Trophoblast cell (in vitro differentiated cells and primary cell): ENCODE measurements at regions not wholly inside any gene's neighbourhood (a gene's known extent, or its start where the extent isn't known, plus 50 kb on each side); places are given as distances from the start of the nearest gene placed in this dataset.

Experiments
- DNase-seq, 2 donors: peaks; one replicate each; pipeline ENCODE4 v3.0.0-alpha.2; 2016
- H2AFZ ChIP-seq: 2 replicates; pipeline ENCODE4 v1.6.1; 2013; ENCODE audit warnings: low read length, moderate library complexity, mild to moderate bottlenecking; ENCODE audit not compliant: insufficient read depth, poor library complexity
- H2AK5ac ChIP-seq: 2 replicates; pipeline ENCODE4 v1.6.1; 2013; ENCODE audit warnings: mild to moderate bottlenecking, low read length
- H2BK120ac ChIP-seq: 2 replicates; pipeline ENCODE4 v1.6.1; 2013; ENCODE audit warnings: low read length, mild to moderate bottlenecking, moderate library complexity; ENCODE audit not compliant: insufficient read depth, poor library complexity
- H2BK12ac ChIP-seq: 2 replicates; pipeline ENCODE4 v1.6.1; 2013; ENCODE audit warnings: mild to moderate bottlenecking, low read length, moderate library complexity
- H2BK5ac ChIP-seq: 2 replicates; pipeline ENCODE4 v1.6.1; 2013; ENCODE audit warnings: low read length, low read depth, moderate library complexity, mild to moderate bottlenecking; ENCODE audit not compliant: poor library complexity
- H3K14ac ChIP-seq: 2 replicates; pipeline ENCODE4 v1.6.1; 2013; ENCODE audit warnings: mild to moderate bottlenecking, low read length
- H3K18ac ChIP-seq: 2 replicates; pipeline ENCODE4 v1.6.1; 2013; ENCODE audit warnings: mild to moderate bottlenecking, low read length
- H3K23ac ChIP-seq: 2 replicates; pipeline ENCODE4 v1.6.1; 2013; ENCODE audit warnings: low read length
- H3K27ac ChIP-seq: 2 replicates; pipeline ENCODE4 v1.5.1; 2013; ENCODE audit warnings: low read depth, mild to moderate bottlenecking, inconsistent platforms, low read length, moderate library complexity
- H3K27me3 ChIP-seq: 2 replicates; pipeline ENCODE4 v1.6.1; 2013; ENCODE audit warnings: inconsistent platforms, mild to moderate bottlenecking, low read length, moderate library complexity; ENCODE audit not compliant: insufficient read depth
- H3K36me3 ChIP-seq, 2 experiments: 1 replicate in 1 of 2; 2 replicates in 1 of 2; pipeline ENCODE4 v1.6.1; 2013; ENCODE audit warnings: low read length in 2 of 2, mild to moderate bottlenecking in 2 of 2, moderate library complexity in 1 of 2; ENCODE audit not compliant: insufficient read depth in 2 of 2, control insufficient read depth in 1 of 2
- H3K4ac ChIP-seq: 2 replicates; pipeline ENCODE4 v1.6.1; 2013; ENCODE audit warnings: low read depth, mild to moderate bottlenecking, low read length, moderate library complexity
- H3K4me1 ChIP-seq, 2 experiments: 1 replicate in 1 of 2; 2 replicates in 1 of 2; pipeline ENCODE4 v1.6.1; 2013; ENCODE audit warnings: low read length in 2 of 2, mild to moderate bottlenecking in 2 of 2, moderate library complexity in 1 of 2; ENCODE audit not compliant: insufficient read depth in 2 of 2, control insufficient read depth in 1 of 2
- H3K4me2 ChIP-seq: 2 replicates; pipeline ENCODE4 v1.6.1; 2013; ENCODE audit warnings: inconsistent platforms, mild to moderate bottlenecking, low read length, moderate library complexity
- H3K4me3 ChIP-seq: 2 replicates; pipeline ENCODE4 v1.5.1; 2013; ENCODE audit warnings: mild to moderate bottlenecking, low read depth, low read length, inconsistent platforms
- H3K79me1 ChIP-seq: one replicate; pipeline ENCODE4 v1.6.1; 2013; ENCODE audit warnings: low read length
- H3K79me2 ChIP-seq: 2 replicates; pipeline ENCODE4 v1.6.1; 2013; ENCODE audit warnings: low read length, mild to moderate bottlenecking; ENCODE audit not compliant: control insufficient read depth, insufficient read depth, poor library complexity
- H3K9ac ChIP-seq: 2 replicates; pipeline ENCODE4 v1.6.1; 2013; ENCODE audit warnings: mild to moderate bottlenecking, low read length
- H3K9me3 ChIP-seq: 2 replicates; pipeline ENCODE4 v1.6.1; 2013; ENCODE audit warnings: low read depth, mild to moderate bottlenecking, control low read depth, inconsistent platforms, low read length; ENCODE audit not compliant: insufficient read depth
- H4K12ac ChIP-seq: 2 replicates; pipeline ENCODE4 v1.6.1; 2013; ENCODE audit warnings: low read depth, mild to moderate bottlenecking, low read length, moderate library complexity
- H4K8ac ChIP-seq: 2 replicates; pipeline ENCODE4 v1.6.1; 2013; ENCODE audit warnings: low read depth, mild to moderate bottlenecking, low read length, moderate library complexity
- H4K91ac ChIP-seq: one replicate; pipeline ENCODE4 v1.6.1; 2013; ENCODE audit warnings: low read depth, mild to moderate bottlenecking, low read length, moderate library complexity
- WGBS: extraction: QIAGEN DNeasy Blood & Tissue Kit; methylation state at CpG from one replicate; pipeline ENCODE4 v1.1.7; 2013; ENCODE audit warnings: missing lambda C conversion rate; ENCODE audit not compliant: insufficient read length, insufficient coverage; ENCODE audit errors: extremely low coverage; 5-methylcytosine and 5-hydroxymethylcytosine counted together

GRCh38 chrY:13149148-13149547 is 244.5 kb downstream of the DDX3Y start:
- Histone ChIP-seq H2BK5ac (no peak overlapping the region), H4K8ac (no peak overlapping the region), H4K12ac (no peak overlapping the region), H3K79me2 (no peaks in the 10 kb centered on the region), H3K79me1 (no peaks in the 10 kb centered on the region), H3K4me2 (no peak overlapping the region), H3K9ac (no peak overlapping the region), H2BK120ac (no peak overlapping the region), H3K36me3 (no peaks in the 10 kb centered on the region), H3K23ac (no peak overlapping the region), H2AK5ac (no peak overlapping the region), H3K27me3 (no peaks in the 10 kb centered on the region), H2AFZ (no peak overlapping the region), H3K4ac (no peak overlapping the region), H3K4me1 (no peaks in the 10 kb centered on the region), H3K18ac (no peak overlapping the region), H3K27ac (no peak overlapping the region), H3K14ac (no peak overlapping the region), H4K91ac (no peak overlapping the region), H2BK12ac (no peak overlapping the region), H3K4me3 (no peak overlapping the region), H3K9me3 (no peaks in the 10 kb centered on the region)
- no peak for DNase-seq

GRCh38 chrY:13167698-13168097 is 263.0 kb downstream of the DDX3Y start:
- Histone ChIP-seq H3K27me3 (no peaks in the 10 kb centered on the region), H3K27ac (no peak overlapping the region), H2AFZ (no peak overlapping the region), H3K4ac (no peak overlapping the region), H3K36me3 (no peaks in the 10 kb centered on the region), H4K8ac (no peak overlapping the region), H3K9me3 (no peaks in the 10 kb centered on the region), H4K91ac (no peak overlapping the region), H3K4me3 (no peak overlapping the region), H3K14ac (no peak overlapping the region), H3K23ac (no peak overlapping the region), H4K12ac (no peak overlapping the region), H2BK120ac (no peak overlapping the region), H2BK12ac (no peak overlapping the region), H2BK5ac (no peak overlapping the region), H3K18ac (no peak overlapping the region), H3K79me2 (no peaks in the 10 kb centered on the region), H3K4me2 (no peak overlapping the region), H3K79me1 (no peaks in the 10 kb centered on the region), H3K9ac (no peak overlapping the region), H2AK5ac (no peak overlapping the region), H3K4me1 (no peaks in the 10 kb centered on the region)
- WGBS, result no CpG with 5 or more reads among the region's 1 CpG
- no peak for DNase-seq

- no peak overlapping the region for H2BK12ac ChIP-seq
- no peak overlapping the region for H2BK120ac ChIP-seq
- no peak overlapping the region for H3K18ac ChIP-seq
- no peak overlapping the region for H2AFZ ChIP-seq
- no peaks in the 10 kb centered on the region for H3K9me3 ChIP-seq
- WGBS, result no CpG with 5 or more reads among the region's 1 CpG
- no peaks in the 10 kb centered on the region for H3K27me3 ChIP-seq
- H2AK5ac ChIP-seq, result no peak overlapping the region
- H3K79me2 ChIP-seq, result no peaks in the 10 kb centered on the region
- H3K4ac ChIP-seq, result no peak overlapping the region
- H3K4me2 ChIP-seq, result no peak overlapping the region
- H3K14ac ChIP-seq, result no peak overlapping the region
- H4K8ac ChIP-seq, result no peak overlapping the region
- no peak overlapping the region for H3K27ac ChIP-seq
- no peak overlapping the region for H3K9ac ChIP-seq
- no peak overlapping the region for H2BK5ac ChIP-seq
- no peaks in the 10 kb centered on the region for H3K36me3 ChIP-seq
- H3K23ac ChIP-seq, result no peak overlapping the region
- H3K4me1 ChIP-seq, result no peaks in the 10 kb centered on the region
- H3K4me3 ChIP-seq, result no peak overlapping the region
- DNase-seq, result peak in 1 of 2 donors; percentile 0
- H3K79me1 ChIP-seq, result no peaks in the 10 kb centered on the region
- no peak overlapping the region for H4K12ac ChIP-seq
- H4K91ac ChIP-seq, result no peak overlapping the region
Observed at GRCh38 chrY:13168257-13168656, 263.6 kb downstream of the DDX3Y start.
